Neuronal stem cell (in vitro differentiated cells): ENCODE measurements at regions not wholly inside any gene's neighbourhood (a gene's known extent, or its start where the extent isn't known, plus 50 kb on each side); places are given as distances from the start of the nearest gene placed in this dataset.
"Not testable (repeated sequence)": the region's sequence is repeated elsewhere in the genome, so short reads cannot be mapped to it uniquely, and the experiment has no call there.

Source experiments
- DNase-seq: peaks from one replicate; pipeline ENCODE4 v3.0.0-alpha.2; 2013; ENCODE audit warnings: low spot score
- H2AFZ ChIP-seq: one replicate; pipeline ENCODE4 v1.6.1; 2013; ENCODE audit warnings: mild to moderate bottlenecking, low read length, inconsistent platforms
- H2AK5ac ChIP-seq: 2 replicates; pipeline ENCODE4 v1.6.1; 2013; ENCODE audit warnings: low read depth, mild to moderate bottlenecking, inconsistent platforms, low read length, moderate library complexity, mixed read lengths
- H2BK120ac ChIP-seq: 2 replicates; pipeline ENCODE4 v1.6.1; 2013; ENCODE audit warnings: low read depth, mild to moderate bottlenecking, inconsistent platforms, low read length, moderate library complexity, mixed read lengths
- H2BK12ac ChIP-seq: one replicate; pipeline ENCODE4 v1.6.1; 2013; ENCODE audit warnings: low read length, inconsistent platforms
- H2BK15ac ChIP-seq: 2 replicates; pipeline ENCODE4 v1.6.1; 2013; ENCODE audit warnings: mild to moderate bottlenecking, low read length, inconsistent platforms, mixed read lengths
- H2BK5ac ChIP-seq: one replicate; pipeline ENCODE4 v1.6.1; 2013; ENCODE audit warnings: inconsistent platforms, mild to moderate bottlenecking, low read length, moderate library complexity
- H3K14ac ChIP-seq: one replicate; pipeline ENCODE4 v1.6.1; 2013; ENCODE audit warnings: low read length, inconsistent platforms
- H3K18ac ChIP-seq: 2 replicates; pipeline ENCODE4 v1.6.1; 2013; ENCODE audit warnings: low read length, inconsistent platforms
- H3K23ac ChIP-seq: 2 replicates; pipeline ENCODE4 v1.6.1; 2013; ENCODE audit warnings: low read depth, mild to moderate bottlenecking, mixed read lengths, low read length, inconsistent platforms; ENCODE audit not compliant: poor library complexity
- H3K27ac ChIP-seq: replicated peaks from 3 replicates; pipeline ENCODE4 v1.5.1; 2013; ENCODE audit warnings: low read length, inconsistent platforms
- H3K27me3 ChIP-seq, 3 experiments: 2 replicates each; pipeline ENCODE4 v1.6.1; 2013; ENCODE audit warnings: low read length in 3 of 3, mild to moderate bottlenecking in 2 of 3, inconsistent platforms in 1 of 3, low read depth in 1 of 3, mixed read lengths in 1 of 3, moderate library complexity in 1 of 3; ENCODE audit not compliant: control insufficient read depth in 3 of 3, insufficient read depth in 3 of 3
- H3K36me3 ChIP-seq, 2 donors: replicated peaks in 1 of 2; 2 replicates each; pipeline ENCODE4 v1.6.1; 2013; ENCODE audit warnings: low read length in 2 of 2; ENCODE audit not compliant: control insufficient read depth in 2 of 2, insufficient read depth in 2 of 2
- H3K4ac ChIP-seq: 2 replicates; pipeline ENCODE4 v1.6.1; 2013; ENCODE audit warnings: inconsistent platforms, mild to moderate bottlenecking, low read length, moderate library complexity
- H3K4me1 ChIP-seq, 2 donors: 1 replicate in 1 of 2; 2 replicates in 1 of 2; pipeline ENCODE4 v1.6.1; 2013; ENCODE audit warnings: low read length in 2 of 2, low read depth in 1 of 2; ENCODE audit not compliant: control insufficient read depth in 2 of 2, insufficient read depth in 1 of 2
- H3K4me2 ChIP-seq: one replicate; pipeline ENCODE4 v1.6.1; 2013; ENCODE audit warnings: mild to moderate bottlenecking, low read length, inconsistent platforms; ENCODE audit not compliant: insufficient read depth, poor library complexity, severe bottlenecking
- H3K4me3 ChIP-seq, 2 donors: 2 replicates each; pipeline ENCODE4 v1.5.1; 2013; ENCODE audit warnings: low read length in 2 of 2, mild to moderate bottlenecking in 2 of 2, inconsistent platforms in 1 of 2, moderate library complexity in 1 of 2
- H3K79me1 ChIP-seq: one replicate; pipeline ENCODE4 v1.6.1; 2013; ENCODE audit warnings: low read depth, mild to moderate bottlenecking, inconsistent platforms, low read length, moderate library complexity
- H3K9ac ChIP-seq: one replicate; pipeline ENCODE4 v1.6.1; 2013; ENCODE audit warnings: mild to moderate bottlenecking, low read depth, low read length, inconsistent platforms; ENCODE audit not compliant: poor library complexity
- H3K9me3 ChIP-seq, 2 donors: replicated peaks in 1 of 2; 2 replicates each; pipeline versions ENCODE3 to v1.6.1; 2013; ENCODE audit warnings: low read length in 2 of 2, mild to moderate bottlenecking in 2 of 2, inconsistent platforms in 1 of 2, low read depth in 1 of 2, mixed read lengths in 1 of 2, moderate library complexity in 1 of 2; ENCODE audit not compliant: control insufficient read depth in 2 of 2, insufficient read depth in 1 of 2
- H4K8ac ChIP-seq: one replicate; pipeline ENCODE4 v1.6.1; 2013; ENCODE audit warnings: low read depth, mild to moderate bottlenecking, inconsistent platforms, low read length, moderate library complexity
- H4K91ac ChIP-seq: one replicate; pipeline ENCODE4 v1.6.1; 2013; ENCODE audit warnings: low read length, low read depth, mild to moderate bottlenecking, inconsistent platforms; ENCODE audit not compliant: poor library complexity
- WGBS, 2 donors: extraction: QIAGEN DNeasy Blood & Tissue Kit; methylation state at CpG; one replicate each; pipeline ENCODE4 v1.1.7; 2013; ENCODE audit warnings: missing lambda C conversion rate in 2 of 2, mixed read lengths in 1 of 2; ENCODE audit not compliant: insufficient read length in 2 of 2, insufficient replicate concordance in 1 of 2; ENCODE audit errors: extremely low coverage in 2 of 2; 5-methylcytosine and 5-hydroxymethylcytosine counted together

DNA sequence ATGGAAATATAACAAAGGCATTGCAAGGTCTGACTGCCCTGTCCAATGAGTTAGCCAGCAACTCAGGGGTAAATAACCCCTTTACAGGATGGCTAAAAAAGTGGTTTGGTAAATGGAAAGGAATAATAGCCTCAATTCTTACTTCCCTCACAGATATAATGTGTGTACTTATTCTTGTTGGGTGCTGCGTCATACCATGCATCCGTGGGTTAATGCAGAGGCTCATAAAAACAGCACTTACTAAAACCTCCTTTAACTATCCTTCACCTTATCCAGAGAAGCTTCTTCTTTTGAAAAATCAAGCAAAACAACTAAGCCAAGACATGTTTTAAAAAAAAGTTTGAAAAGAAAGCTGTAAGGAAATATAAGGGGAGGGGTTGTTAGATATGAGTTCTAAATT, 301.0 kb downstream of the PAPSS1 start:
- no peak overlapping the region for H4K91ac ChIP-seq
- H3K9ac ChIP-seq = no peak overlapping the region
- no peak overlapping the region for H3K18ac ChIP-seq
- no peak overlapping the region for H3K4ac ChIP-seq
- H2BK5ac ChIP-seq = no peak overlapping the region
- no peak for DNase-seq
- H2BK15ac ChIP-seq = no peak overlapping the region
- H2AFZ ChIP-seq = no peak overlapping the region
- no peaks in the 10 kb centered on the region for H3K79me1 ChIP-seq
- no peak overlapping the region for H3K14ac ChIP-seq
- no CpG with 5 or more reads among the region's 2 CpGs for WGBS, 2 donors
- no peak overlapping the region for H3K23ac ChIP-seq
- no peaks in the 10 kb centered on the region for H3K4me1 ChIP-seq
- H3K36me3 ChIP-seq = no peaks in the 10 kb centered on the region
- H2BK12ac ChIP-seq = no peak overlapping the region
- no peak overlapping the region for H3K4me2 ChIP-seq
- H3K27me3 ChIP-seq = no peaks in the 10 kb centered on the region
- H4K8ac ChIP-seq = no peak overlapping the region
- H3K4me3 ChIP-seq = no peak overlapping the region
- H2AK5ac ChIP-seq = no peak overlapping the region
- no peak overlapping the region for H2BK120ac ChIP-seq
- no peaks in the 10 kb centered on the region for H3K9me3 ChIP-seq
- H3K27ac ChIP-seq = no peak overlapping the region

DNA sequence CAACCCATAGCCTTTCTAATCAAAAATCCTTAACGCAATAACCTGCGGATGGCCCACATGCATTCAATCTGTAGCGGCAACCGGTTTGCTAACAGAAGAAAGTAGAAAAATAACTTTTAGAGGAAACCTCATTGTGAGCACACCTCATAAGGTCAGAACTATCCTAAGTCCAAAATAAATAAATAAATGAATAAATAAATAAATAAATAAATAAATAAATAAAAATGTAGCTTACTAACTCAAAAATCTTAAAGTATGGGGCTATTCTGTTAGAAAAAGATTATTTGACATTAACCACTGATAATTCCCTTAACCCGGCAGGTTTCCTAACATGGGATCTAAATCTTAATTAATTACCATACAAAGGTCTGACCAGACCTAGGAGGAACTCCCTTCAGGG, 304.5 kb downstream of the PAPSS1 start:
- not testable (repeated sequence) for H3K9ac ChIP-seq, H3K9me3 ChIP-seq, H4K91ac ChIP-seq, H3K4me2 ChIP-seq, H2BK120ac ChIP-seq, H4K8ac ChIP-seq, H2AFZ ChIP-seq, DNase-seq, H3K79me1 ChIP-seq, H2BK12ac ChIP-seq, H3K14ac ChIP-seq, H3K27ac ChIP-seq, H3K36me3 ChIP-seq, H2AK5ac ChIP-seq, H3K4ac ChIP-seq, H3K27me3 ChIP-seq, H3K18ac ChIP-seq, H3K23ac ChIP-seq, H2BK5ac ChIP-seq, H2BK15ac ChIP-seq, H3K4me1 ChIP-seq, H3K4me3 ChIP-seq
- no CpG with 5 or more reads among the region's 5 CpGs for WGBS, 2 donors

DNA sequence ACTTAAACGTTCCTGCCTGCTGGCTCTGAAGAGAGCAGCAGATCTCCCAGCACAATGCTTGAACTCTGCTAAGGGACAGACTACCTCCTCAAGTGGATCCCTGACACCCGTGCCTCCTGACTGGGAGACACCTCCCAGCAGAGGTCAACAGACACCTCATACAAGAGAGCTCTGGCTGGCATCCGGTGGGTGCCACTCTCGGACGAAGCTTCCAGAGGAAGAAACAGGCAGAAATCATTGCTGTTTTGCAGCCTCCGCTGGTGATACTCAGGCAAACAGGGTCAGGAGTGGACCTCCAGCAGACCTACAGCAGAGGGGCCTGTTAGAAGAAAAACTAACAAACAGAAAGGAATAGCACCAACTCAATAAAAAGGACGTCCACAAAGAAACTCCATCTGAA, 310.2 kb downstream of the PAPSS1 start:
- H3K36me3 ChIP-seq, H3K4ac ChIP-seq, H4K8ac ChIP-seq, H2AFZ ChIP-seq, H2BK5ac ChIP-seq, H3K27ac ChIP-seq, H4K91ac ChIP-seq, H2AK5ac ChIP-seq, H2BK15ac ChIP-seq, H2BK12ac ChIP-seq, H3K14ac ChIP-seq, H3K4me1 ChIP-seq, H3K18ac ChIP-seq, H3K9ac ChIP-seq, H3K27me3 ChIP-seq, H3K4me2 ChIP-seq, H2BK120ac ChIP-seq, H3K9me3 ChIP-seq, DNase-seq, H3K23ac ChIP-seq, H3K79me1 ChIP-seq: not testable (repeated sequence)
- peak overlapping the region in 1 of 2 donors; percentile 46 for H3K4me3 ChIP-seq
- WGBS, 2 donors = no CpG with 5 or more reads among the region's 7 CpGs

DNA sequence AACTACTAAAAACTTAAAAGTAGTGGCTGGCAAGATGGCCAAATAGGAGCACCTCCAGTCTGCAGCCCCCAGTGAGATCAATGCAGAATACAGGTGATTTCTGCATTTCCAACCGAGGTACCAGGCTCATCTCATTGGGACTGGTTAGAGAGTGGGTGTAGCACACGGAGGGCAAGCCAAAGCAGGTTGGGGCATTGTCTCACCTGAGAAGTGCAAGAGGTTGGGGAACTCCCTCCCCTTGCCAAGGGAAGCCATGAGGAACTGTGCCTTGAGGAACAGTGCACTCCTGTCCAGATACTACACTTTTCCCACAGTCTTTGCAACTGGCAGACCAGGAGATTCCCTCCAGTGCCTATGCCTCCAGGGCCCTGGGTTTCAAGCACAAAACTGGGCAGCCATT, 311.1 kb downstream of the PAPSS1 start:
- no CpG with 5 or more reads among the region's 2 CpGs for WGBS, 2 donors
- Histone ChIP-seq H3K18ac (no peak overlapping the region), H2AK5ac (no peak overlapping the region), H2AFZ (no peak overlapping the region), H3K4me3 (no peak overlapping the region), H3K36me3 (no peaks in the 10 kb centered on the region), H2BK12ac (no peak overlapping the region), H3K4ac (no peak overlapping the region), H3K27ac (no peak overlapping the region), H2BK15ac (no peak overlapping the region), H3K9ac (no peak overlapping the region), H3K9me3 (no peaks in the 10 kb centered on the region), H3K79me1 (no peaks in the 10 kb centered on the region), H3K27me3 (no peaks in the 10 kb centered on the region), H4K8ac (no peak overlapping the region), H3K4me2 (no peak overlapping the region), H4K91ac (no peak overlapping the region), H3K14ac (no peak overlapping the region), H3K4me1 (no peaks in the 10 kb centered on the region), H3K23ac (no peak overlapping the region), H2BK120ac (no peak overlapping the region), H2BK5ac (no peak overlapping the region)
- no peak for DNase-seq
